MG63 (cell line): ENCODE measurements at regions not wholly inside any gene's neighbourhood (a gene's known extent, or its start where the extent isn't known, plus 50 kb on each side); places are given as distances from the start of the nearest gene placed in this dataset.
"Not testable (repeated sequence)": the region's sequence is repeated elsewhere in the genome, so short reads cannot be mapped to it uniquely, and the experiment has no call there.

Experiments
- DNase-seq: peaks from one replicate; pipeline ENCODE4 v3.0.0-alpha.2; 2020
- H3K27me3 ChIP-seq: fragments of 250-450 bp; sonication (Bioruptor Pico); 2 replicates; pipeline ENCODE4 v1.5.1; 2020; ENCODE audit warnings: mild to moderate bottlenecking, moderate library complexity
- H3K36me3 ChIP-seq: fragments of 250-450 bp; sonication (Bioruptor Pico); 2 replicates; pipeline ENCODE4 v1.5.1; 2020; ENCODE audit warnings: mild to moderate bottlenecking, moderate library complexity
- H3K4me3 ChIP-seq: fragments of 250-450 bp; sonication (Bioruptor Pico); 2 replicates; pipeline ENCODE4 v1.5.1; 2020; ENCODE audit warnings: mild to moderate bottlenecking, moderate library complexity
- H3K9me3 ChIP-seq: fragments of 250-450 bp; sonication (Bioruptor Pico); 2 replicates; pipeline ENCODE4 v1.5.1; 2020; ENCODE audit warnings: mild to moderate bottlenecking, moderate library complexity

DNA sequence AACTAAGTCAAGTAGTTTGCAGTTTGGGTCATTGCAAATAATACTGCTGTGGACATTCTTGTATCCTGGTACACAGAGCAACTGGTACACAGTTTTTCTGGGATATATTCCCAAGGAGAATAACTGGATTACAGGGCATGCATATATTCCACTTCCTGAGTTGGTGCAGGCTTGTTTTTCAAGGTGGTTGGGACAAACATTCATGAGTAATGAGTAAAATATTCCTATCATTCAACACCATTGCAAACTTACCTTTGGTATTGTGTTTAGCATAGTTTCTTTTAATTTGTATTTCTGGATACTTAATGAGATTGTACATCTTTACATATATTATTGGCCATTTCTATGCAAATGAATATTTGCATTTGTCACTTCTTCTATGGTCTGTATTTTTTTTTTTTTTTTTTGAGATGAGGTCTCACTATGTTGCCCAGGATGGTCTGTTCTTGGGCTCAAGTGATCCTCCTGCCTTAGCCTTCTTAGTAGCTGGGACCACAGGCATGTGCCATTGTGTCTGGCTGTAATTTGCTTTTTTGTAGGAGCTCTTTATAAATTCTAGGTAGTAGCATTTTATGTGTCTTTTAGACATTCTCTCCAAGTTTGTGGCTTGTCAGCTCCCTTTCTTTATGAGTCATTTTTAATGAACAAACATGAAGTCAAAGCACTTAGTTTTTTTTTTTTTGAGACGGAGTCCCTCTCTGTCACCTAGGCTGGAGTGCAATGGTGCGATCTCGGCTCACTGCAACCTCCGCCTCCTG, 158.7 kb downstream of the SOX4 start:
- Histone ChIP-seq H3K4me3 (no peak overlapping the region), H3K9me3 (no peaks in the 10 kb centered on the region)
- no peak for DNase-seq

GRCh38 chr6:21753241-21754108, 159.9 kb downstream of the SOX4 start:
- Histone ChIP-seq H3K4me3 (no peak overlapping the region), H3K36me3 (no peaks in the 10 kb centered on the region), H3K9me3 (no peaks in the 10 kb centered on the region), H3K27me3 (no peaks in the 10 kb centered on the region)
- no peak for DNase-seq

More for the DNA sequence above, 158.7 kb downstream of the SOX4 start:
- no peaks in the 10 kb centered on the region for H3K36me3 ChIP-seq
- no peaks in the 10 kb centered on the region for H3K27me3 ChIP-seq

- no peaks in the 10 kb centered on the region for H3K9me3 ChIP-seq
- H3K4me3 ChIP-seq = no peak overlapping the region
- no peaks in the 10 kb centered on the region for H3K36me3 ChIP-seq
- H3K27me3 ChIP-seq = no peaks in the 10 kb centered on the region
- DNase-seq = no peak
These were observed 161.3 kb downstream of the SOX4 start for GRCh38 chr6:21754891-21755290.

DNA sequence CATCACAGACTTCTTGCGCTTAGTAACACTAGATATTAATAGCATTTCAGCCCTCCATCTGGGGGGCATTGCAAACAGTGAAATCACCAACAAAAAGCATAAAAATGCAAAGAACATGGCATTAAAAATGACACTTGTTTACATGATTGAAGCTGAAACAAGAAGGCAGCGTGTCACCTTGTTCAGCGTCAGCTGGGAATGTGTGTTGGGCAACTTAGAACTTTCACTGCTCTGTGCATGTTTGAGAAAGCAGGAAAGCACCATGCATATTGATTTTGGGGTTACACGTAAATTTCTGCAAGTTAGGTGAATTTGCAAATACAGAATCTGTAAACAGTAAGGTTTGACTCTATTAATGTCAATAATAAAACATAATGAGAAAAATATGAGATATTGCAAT, 162.9 kb downstream of the SOX4 start:
- Histone ChIP-seq H3K4me3 (no peak overlapping the region), H3K36me3 (no peaks in the 10 kb centered on the region), H3K9me3 (no peaks in the 10 kb centered on the region), H3K27me3 (no peaks in the 10 kb centered on the region)
- no peak for DNase-seq

- H3K4me3 ChIP-seq, DNase-seq, H3K27me3 ChIP-seq, H3K36me3 ChIP-seq, H3K9me3 ChIP-seq: not testable (repeated sequence)
These were observed 163.8 kb downstream of the SOX4 start for GRCh38 chr6:21757392-21757791.

- Histone ChIP-seq H3K9me3 (no peaks in the 10 kb centered on the region), H3K27me3 (no peaks in the 10 kb centered on the region), H3K4me3 (no peak overlapping the region), H3K36me3 (no peaks in the 10 kb centered on the region)
- no peak for DNase-seq
These were observed 166.2 kb downstream of the SOX4 start for GRCh38 chr6:21759721-21760120.

- DNase-seq, H3K27me3 ChIP-seq, H3K4me3 ChIP-seq, H3K9me3 ChIP-seq, H3K36me3 ChIP-seq: not testable (repeated sequence)
These were observed 167.6 kb downstream of the SOX4 start for GRCh38 chr6:21761053-21761730.

- Histone ChIP-seq H3K27me3 (no peaks in the 10 kb centered on the region), H3K4me3 (no peak overlapping the region), H3K36me3 (no peaks in the 10 kb centered on the region), H3K9me3 (no peaks in the 10 kb centered on the region)
- no peak for DNase-seq
These were observed 171.4 kb downstream of the SOX4 start for GRCh38 chr6:21764989-21765388.

GRCh38 chr6:21767891-21768648, 174.5 kb downstream of the SOX4 start:
- H3K27me3 ChIP-seq = no peaks in the 10 kb centered on the region
- H3K9me3 ChIP-seq = no peaks in the 10 kb centered on the region
- H3K4me3 ChIP-seq = no peak overlapping the region
- no peaks in the 10 kb centered on the region for H3K36me3 ChIP-seq
- DNase-seq = no peak

DNA sequence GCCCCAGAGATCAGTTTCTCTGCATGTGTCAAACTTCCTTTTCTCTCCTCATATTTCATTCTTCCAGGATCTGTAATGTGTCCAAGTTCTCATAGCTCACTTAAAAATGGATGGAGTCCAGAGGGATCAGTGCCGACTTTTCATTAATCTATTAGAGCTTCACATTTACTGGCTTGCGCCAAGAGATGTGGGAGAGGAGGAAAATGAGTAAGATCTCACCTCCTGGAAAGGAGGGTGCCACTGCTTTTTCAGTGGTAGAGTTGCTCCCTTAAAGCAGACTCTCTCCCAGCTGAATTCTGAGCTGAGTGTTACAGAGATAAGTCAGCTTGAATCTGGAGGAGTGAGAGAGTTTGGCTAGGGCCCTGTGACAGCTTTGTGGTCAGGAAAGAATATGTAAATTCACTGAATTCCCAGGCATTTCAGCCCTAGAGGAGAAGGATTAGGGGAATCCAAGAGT, 175.9 kb downstream of the SOX4 start:
- Histone ChIP-seq H3K9me3 (no peaks in the 10 kb centered on the region), H3K27me3 (no peaks in the 10 kb centered on the region), H3K36me3 (no peaks in the 10 kb centered on the region), H3K4me3 (no peak overlapping the region)
- peak; percentile 77 for DNase-seq

DNA sequence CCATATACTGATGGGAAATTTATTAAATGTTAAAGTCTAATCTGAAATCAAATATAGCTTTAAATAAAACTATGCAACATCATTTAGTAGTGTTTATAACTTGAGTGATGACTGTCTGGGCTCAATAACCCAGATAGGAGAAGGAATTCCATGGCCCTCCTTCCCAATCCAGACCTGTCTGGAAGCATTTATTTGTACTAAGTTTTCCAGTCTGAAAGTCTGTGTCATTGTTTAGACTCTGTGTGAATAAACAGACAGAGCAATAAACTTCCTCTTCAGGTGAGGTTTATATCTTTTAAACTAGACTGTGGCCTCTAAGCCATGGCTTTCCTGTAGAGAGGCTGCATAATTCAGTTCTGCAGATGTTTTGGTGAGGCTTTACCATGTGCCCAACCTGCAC, 176.4 kb downstream of the SOX4 start:
- DNase-seq = no peak

DNA sequence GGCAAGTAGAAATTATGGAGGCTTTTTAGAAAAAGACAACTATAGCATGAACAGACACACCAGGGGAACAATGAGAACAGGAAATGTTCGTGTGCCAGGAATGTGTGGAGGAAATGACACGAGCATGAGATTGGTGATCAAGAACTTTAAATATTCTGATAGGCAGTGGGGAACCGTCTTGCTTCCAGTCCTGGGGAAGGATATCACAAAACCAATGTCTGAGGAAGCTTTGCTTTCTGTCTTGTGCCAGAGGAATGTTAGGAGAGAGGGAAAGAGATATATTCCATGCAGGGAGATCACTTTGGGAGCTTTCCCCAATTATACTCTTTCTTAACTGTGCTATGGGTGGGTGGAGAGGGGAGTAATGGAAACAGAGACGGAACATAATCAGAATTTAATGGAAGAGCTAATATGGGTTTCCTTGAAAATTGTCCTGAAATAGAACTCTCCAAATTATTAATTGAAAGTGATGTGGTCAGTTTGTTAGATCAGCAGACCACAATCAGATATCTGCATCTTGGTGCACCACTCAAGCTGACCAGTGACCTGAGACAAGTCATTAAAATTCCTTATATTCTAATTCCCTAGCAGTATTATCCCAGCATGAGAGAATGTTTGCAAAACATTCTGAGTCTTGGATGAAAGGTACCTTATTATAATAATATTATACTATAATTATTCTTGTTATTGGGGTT, 178.2 kb downstream of the SOX4 start:
- DNase-seq = no peak
- Histone ChIP-seq H3K36me3 (no peaks in the 10 kb centered on the region), H3K9me3 (no peaks in the 10 kb centered on the region), H3K4me3 (no peak overlapping the region), H3K27me3 (no peaks in the 10 kb centered on the region)

More for the DNA sequence above, 176.4 kb downstream of the SOX4 start:
- H3K4me3 ChIP-seq = no peak overlapping the region
- no peaks in the 10 kb centered on the region for H3K36me3 ChIP-seq
- H3K27me3 ChIP-seq = no peaks in the 10 kb centered on the region
- H3K9me3 ChIP-seq = no peaks in the 10 kb centered on the region

DNA sequence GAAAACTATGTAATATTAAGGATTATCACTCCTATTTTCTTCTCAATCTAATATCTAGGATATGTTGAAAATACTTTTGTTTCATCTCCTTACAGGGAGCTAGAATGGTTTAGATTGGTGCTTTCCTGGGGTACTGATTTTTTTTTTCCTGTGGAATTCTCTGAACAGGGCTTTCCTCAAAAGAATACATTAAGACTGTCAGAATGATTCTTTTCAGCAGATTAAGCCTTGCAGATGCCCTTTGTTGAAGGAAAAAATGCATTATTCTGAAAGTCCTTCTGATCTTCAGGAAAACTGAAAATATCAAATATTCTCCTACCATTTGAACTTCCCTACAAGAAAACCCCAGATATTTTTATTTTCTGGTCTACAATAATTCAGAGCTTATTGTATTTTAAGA, 178.9 kb downstream of the SOX4 start:
- Histone ChIP-seq H3K36me3 (no peaks in the 10 kb centered on the region), H3K27me3 (no peaks in the 10 kb centered on the region), H3K4me3 (no peak overlapping the region), H3K9me3 (no peaks in the 10 kb centered on the region)
- no peak for DNase-seq

DNA sequence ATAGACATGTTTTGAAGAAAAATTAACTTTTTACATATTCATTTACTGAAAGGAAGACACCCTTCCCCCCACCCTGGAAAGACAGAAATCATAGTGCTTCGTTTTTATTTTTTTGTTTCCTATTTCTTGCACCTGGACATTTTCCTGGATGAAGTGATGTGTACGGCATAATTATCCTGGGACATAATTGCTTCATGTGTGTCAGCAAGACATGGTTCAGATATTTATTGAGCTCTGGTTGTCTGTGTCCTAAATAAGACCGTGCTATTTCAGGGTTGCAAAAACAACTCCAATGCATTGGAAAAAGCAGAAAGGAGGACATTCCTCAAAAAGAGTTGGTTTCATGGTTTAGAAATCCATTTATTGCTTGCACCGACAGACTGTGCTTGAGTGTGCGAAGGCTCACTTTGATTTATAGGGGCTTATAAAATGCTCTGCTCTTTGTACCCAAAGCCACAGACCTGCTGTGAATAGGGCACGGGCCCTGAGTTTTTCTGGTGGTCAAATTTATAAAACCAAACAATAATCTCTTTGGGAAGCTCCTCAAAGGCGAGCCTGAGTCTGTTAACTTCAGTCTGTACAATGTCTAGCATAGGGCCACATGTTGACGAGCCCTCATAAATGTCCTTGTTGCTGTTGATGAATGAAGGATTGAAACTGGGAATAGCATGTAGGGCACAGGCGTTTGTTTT, 179.5 kb downstream of the SOX4 start:
- no peak overlapping the region for H3K4me3 ChIP-seq
- no peak for DNase-seq

DNA sequence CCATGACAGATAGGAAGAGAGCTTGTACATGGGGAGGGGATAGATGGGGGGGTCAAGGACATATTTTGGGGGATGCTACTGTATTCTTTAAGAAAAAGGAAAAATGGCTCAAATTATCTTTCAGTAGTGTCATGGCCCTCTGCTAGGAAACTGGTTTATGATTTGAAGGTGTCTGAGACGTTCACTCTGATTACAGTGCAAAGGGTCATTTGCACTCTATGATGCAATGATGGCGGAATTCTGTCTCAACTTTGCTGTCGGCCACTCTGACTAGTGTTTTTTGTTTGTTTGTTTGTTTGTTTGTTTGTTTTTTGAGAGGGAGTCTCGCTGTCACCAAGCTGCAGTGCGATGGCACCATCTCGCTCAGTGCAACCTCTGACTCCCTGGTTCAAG, 180.0 kb downstream of the SOX4 start:
- Histone ChIP-seq H3K27me3 (no peaks in the 10 kb centered on the region), H3K4me3 (no peak overlapping the region), H3K9me3 (no peaks in the 10 kb centered on the region), H3K36me3 (no peaks in the 10 kb centered on the region)
- DNase-seq = no peak

More for the DNA sequence above, 179.5 kb downstream of the SOX4 start:
- Histone ChIP-seq H3K36me3 (no peaks in the 10 kb centered on the region), H3K27me3 (no peaks in the 10 kb centered on the region), H3K9me3 (no peaks in the 10 kb centered on the region)

GRCh38 chr6:21777846-21778245, 184.3 kb downstream of the SOX4 start:
- no peak for DNase-seq
- no peaks in the 10 kb centered on the region for H3K36me3 ChIP-seq
- H3K9me3 ChIP-seq = no peaks in the 10 kb centered on the region
- H3K4me3 ChIP-seq = no peak overlapping the region
- no peaks in the 10 kb centered on the region for H3K27me3 ChIP-seq
